ENCODE measurements at regions not wholly inside any gene's neighbourhood (a gene's known extent, or its start where the extent isn't known, plus 50 kb on each side); places are given as distances from the start of the nearest gene placed in this dataset.

GRCh38 chr10:57798830-57799229, 468.9 kb downstream of the IPMK start:
- no peak for TF ChIP-seq CTCF (IDR thresholded peaks at IDR 0.05)
- TF ChIP-seq POLR2AphosphoS5 (IDR thresholded peaks at IDR 0.05; ENCODE audit: low read depth, low read length), result no peak

All from Panc1 (cell line).